ENCODE measurements at regions not wholly inside any gene's neighbourhood (a gene's known extent, or its start where the extent isn't known, plus 50 kb on each side); places are given as distances from the start of the nearest gene placed in this dataset.
A peak's percentile ranks its signal among the peaks of the same experiment; 100 is the strongest.
"Not testable (repeated sequence)": the region's sequence is repeated elsewhere in the genome, so short reads cannot be mapped to it uniquely, and the experiment has no call there.

- Histone ChIP-seq H3K27ac (ENCODE audit: low read depth in 1 of 2, low read length in 2 of 2) (no peak overlapping the region), H3K4me1 (ENCODE audit: control insufficient read depth in 1 of 2, insufficient read depth in 2 of 2, low read length in 2 of 2) (no peaks in the 10 kb centered on the region), H3K36me3 (ENCODE audit: control insufficient read depth in 1 of 2, insufficient read depth in 2 of 2, low read length in 1 of 2) (no peaks in the 10 kb centered on the region), H3K9me3 (ENCODE audit: control insufficient read depth, low read length) (no peaks in the 10 kb centered on the region), H3K4me3 (ENCODE audit: low read length in 2 of 2) (no peak overlapping the region), H3K27me3 (ENCODE audit: control insufficient read depth in 1 of 2, insufficient read depth in 2 of 2, low read length in 1 of 2) (no peaks in the 10 kb centered on the region)
- ATAC-seq (ENCODE audit: low FRiP score) (no peak), DNase-seq (no peak)
- intact Hi-C loops (cut with DNase I) = no loop called here
- 96 to 98% methylated on average over 1 of the region's 1 CpG for WGBS, 2 donors
These were observed 164.1 kb downstream of the HMHB1 start for GRCh38 chr5:143976055-143976454.

DNA sequence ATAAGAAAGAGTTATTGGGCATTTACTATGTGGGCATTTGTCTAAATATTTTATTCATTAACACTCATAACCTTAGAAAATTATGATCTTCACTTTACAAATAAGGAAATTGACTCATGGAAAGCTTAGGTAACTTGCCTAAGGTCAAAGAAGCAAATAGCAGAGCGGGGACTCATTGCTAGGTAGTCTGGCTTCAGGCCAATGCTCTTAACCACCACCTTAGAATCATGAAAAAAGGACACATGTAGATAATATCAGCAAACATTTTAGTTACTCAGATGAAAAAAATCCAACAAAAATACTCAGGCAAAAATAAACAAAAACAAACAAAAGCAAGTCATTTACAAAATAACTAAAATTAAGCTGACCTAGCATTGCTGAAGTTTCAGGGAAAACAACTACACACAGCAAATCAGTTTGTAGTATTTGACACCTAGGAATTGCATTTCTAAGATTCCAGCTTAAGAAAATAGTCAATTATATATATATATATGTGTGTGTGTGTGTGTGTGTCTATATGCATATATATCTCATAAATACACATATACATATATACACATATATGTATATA is 166.0 kb downstream of the HMHB1 start:
- H3K9me3 ChIP-seq (ENCODE audit: control insufficient read depth, low read length) = no peaks in the 10 kb centered on the region
- no peak overlapping the region for H3K4me3 ChIP-seq (ENCODE audit: low read length in 2 of 2)
- no peaks in the 10 kb centered on the region for H3K4me1 ChIP-seq (ENCODE audit: control insufficient read depth in 1 of 2, insufficient read depth in 2 of 2, low read length in 2 of 2)
- intact Hi-C loops (cut with DNase I) = no loop called here
- no peaks in the 10 kb centered on the region for H3K27me3 ChIP-seq (ENCODE audit: control insufficient read depth in 1 of 2, insufficient read depth in 2 of 2, low read length in 1 of 2)
- no peak for ATAC-seq (ENCODE audit: low FRiP score)
- WGBS, 2 donors = 67 to 99% methylated on average over 1 of the region's 1 CpG
- H3K36me3 ChIP-seq (ENCODE audit: control insufficient read depth in 1 of 2, insufficient read depth in 2 of 2, low read length in 1 of 2) = no peaks in the 10 kb centered on the region
- no peak overlapping the region for H3K27ac ChIP-seq (ENCODE audit: low read depth in 1 of 2, low read length in 2 of 2)
- no peak for DNase-seq

DNA sequence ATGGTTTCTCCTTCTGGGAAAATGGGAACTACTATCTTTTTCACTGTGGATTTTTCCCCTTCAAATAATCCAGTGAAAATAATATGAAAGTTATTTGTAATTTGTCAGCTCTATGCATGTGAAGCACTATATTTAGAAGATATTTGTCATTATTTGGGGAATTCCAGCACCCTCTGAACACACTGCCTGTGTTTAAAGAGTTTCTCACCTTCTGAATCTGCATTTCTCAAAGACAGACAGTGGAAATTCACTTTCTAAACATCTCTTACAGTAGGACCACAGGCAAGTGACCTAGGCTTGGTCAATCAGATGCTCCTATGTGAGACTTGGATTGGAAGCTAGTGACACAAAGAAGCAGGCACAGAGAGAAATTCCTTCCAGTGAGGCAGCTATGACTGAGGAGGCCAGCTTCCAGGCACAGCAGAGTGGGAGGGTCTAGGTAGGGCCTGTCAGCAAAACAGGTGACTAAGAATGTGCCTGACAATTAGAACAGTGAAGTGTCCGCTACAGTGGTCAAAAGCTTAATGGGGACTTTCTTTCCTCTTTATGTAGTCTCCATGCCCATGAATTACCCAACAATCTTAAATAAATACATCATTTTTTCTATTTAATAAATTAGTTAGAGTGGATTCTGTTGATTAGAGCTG is 167.2 kb downstream of the HMHB1 start:
- intact Hi-C loops (cut with DNase I) = no loop called here
- ATAC-seq (ENCODE audit: low FRiP score) = no peak
- H3K36me3 ChIP-seq (ENCODE audit: control insufficient read depth in 1 of 2, insufficient read depth in 2 of 2, low read length in 1 of 2) = no peaks in the 10 kb centered on the region
- H3K4me3 ChIP-seq (ENCODE audit: low read length in 2 of 2) = no peak overlapping the region
- no peaks in the 10 kb centered on the region for H3K9me3 ChIP-seq (ENCODE audit: control insufficient read depth, low read length)
- no peak overlapping the region for H3K27ac ChIP-seq (ENCODE audit: low read depth in 1 of 2, low read length in 2 of 2)
- peaks cover 0 to 1% of the 10 kb centered on the region in 2 donors for H3K4me1 ChIP-seq (ENCODE audit: control insufficient read depth in 1 of 2, insufficient read depth in 2 of 2, low read length in 2 of 2)
- DNase-seq = no peak
- H3K27me3 ChIP-seq (ENCODE audit: control insufficient read depth in 1 of 2, insufficient read depth in 2 of 2, low read length in 1 of 2) = no peaks in the 10 kb centered on the region
- WGBS, 2 donors = 100% methylated on average over 1 of the region's 1 CpG

- Histone ChIP-seq H3K27ac (ENCODE audit: low read depth in 1 of 2, low read length in 2 of 2) (no peak overlapping the region), H3K9me3 (ENCODE audit: control insufficient read depth, low read length) (no peaks in the 10 kb centered on the region), H3K36me3 (ENCODE audit: control insufficient read depth in 1 of 2, insufficient read depth in 2 of 2, low read length in 1 of 2) (no peaks in the 10 kb centered on the region), H3K4me3 (ENCODE audit: low read length in 2 of 2) (no peak overlapping the region), H3K4me1 (ENCODE audit: control insufficient read depth in 1 of 2, insufficient read depth in 2 of 2, low read length in 2 of 2) (peaks cover 0 to 1% of the 10 kb centered on the region in 2 donors), H3K27me3 (ENCODE audit: control insufficient read depth in 1 of 2, insufficient read depth in 2 of 2, low read length in 1 of 2) (no peaks in the 10 kb centered on the region)
- intact Hi-C loops (cut with DNase I) = no loop called here
- 82 to 85% methylated on average over 6 of the region's 6 CpGs for WGBS, 2 donors
- DNase-seq = no peak
- no peak for ATAC-seq (ENCODE audit: low FRiP score)
These were observed 168.5 kb downstream of the HMHB1 start for GRCh38 chr5:143980506-143980905.

GRCh38 chr5:143982957-143983356 is 171.0 kb downstream of the HMHB1 start:
- H3K4me1 ChIP-seq (ENCODE audit: control insufficient read depth in 1 of 2, insufficient read depth in 2 of 2, low read length in 2 of 2); H3K36me3 ChIP-seq (ENCODE audit: control insufficient read depth in 1 of 2, insufficient read depth in 2 of 2, low read length in 1 of 2); intact Hi-C loops (cut with DNase I); ATAC-seq (ENCODE audit: low FRiP score); DNase-seq; H3K27me3 ChIP-seq (ENCODE audit: control insufficient read depth in 1 of 2, insufficient read depth in 2 of 2, low read length in 1 of 2); H3K9me3 ChIP-seq (ENCODE audit: control insufficient read depth, low read length); H3K4me3 ChIP-seq (ENCODE audit: low read length in 2 of 2); H3K27ac ChIP-seq (ENCODE audit: low read depth in 1 of 2, low read length in 2 of 2): not testable (repeated sequence)
- WGBS, 2 donors = 90 to 91% methylated on average over 4 of the region's 4 CpGs

DNA sequence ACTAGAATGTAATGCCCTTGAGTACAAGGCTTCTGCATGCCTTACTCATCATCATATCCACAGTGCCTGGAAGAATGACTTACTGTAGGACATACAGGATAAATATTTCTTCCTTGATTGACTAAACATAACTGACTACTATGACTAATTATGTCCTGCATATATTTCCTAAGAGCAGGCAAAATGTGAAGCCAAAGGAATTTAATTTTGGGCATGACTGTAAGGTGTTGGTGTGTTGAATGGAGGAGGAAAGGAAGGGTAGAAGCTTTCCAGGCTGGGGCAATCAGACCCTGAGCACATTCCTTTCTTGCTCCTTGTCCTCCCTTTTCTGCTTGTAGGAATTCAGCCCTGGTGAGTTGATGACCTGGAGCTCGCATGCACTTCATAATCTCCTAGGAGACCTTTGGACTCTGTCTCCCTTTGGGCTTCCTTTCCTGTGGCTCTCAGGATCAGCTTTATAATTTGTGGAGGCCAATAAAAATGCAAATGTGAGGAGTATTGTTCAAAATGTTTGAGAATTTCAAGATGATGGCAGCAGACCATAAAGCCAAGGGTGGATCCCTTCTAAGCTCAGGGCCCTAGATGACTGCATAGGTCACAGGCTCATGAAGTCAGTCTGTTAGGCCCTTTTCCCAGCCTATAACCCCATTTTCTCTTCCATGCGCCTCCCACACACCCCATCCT is 174.0 kb downstream of the HMHB1 start:
- peaks cover 0 to 1% of the 10 kb centered on the region in 2 donors for H3K4me1 ChIP-seq (ENCODE audit: control insufficient read depth in 1 of 2, insufficient read depth in 2 of 2, low read length in 2 of 2)
- no peak overlapping the region for H3K4me3 ChIP-seq (ENCODE audit: low read length in 2 of 2)
- ATAC-seq (ENCODE audit: low FRiP score) = no peak
- no peaks in the 10 kb centered on the region for H3K36me3 ChIP-seq (ENCODE audit: control insufficient read depth in 1 of 2, insufficient read depth in 2 of 2, low read length in 1 of 2)
- no peak overlapping the region for H3K27ac ChIP-seq (ENCODE audit: low read depth in 1 of 2, low read length in 2 of 2)
- intact Hi-C loops (cut with DNase I) = no loop called here
- DNase-seq = no peak
- no peaks in the 10 kb centered on the region for H3K27me3 ChIP-seq (ENCODE audit: control insufficient read depth in 1 of 2, insufficient read depth in 2 of 2, low read length in 1 of 2)
- WGBS, 2 donors = 79 to 90% methylated on average over 2 of the region's 2 CpGs
- no peaks in the 10 kb centered on the region for H3K9me3 ChIP-seq (ENCODE audit: control insufficient read depth, low read length)

GRCh38 chr5:143986516-143987212 is 174.7 kb downstream of the HMHB1 start:
- H3K4me1 ChIP-seq (ENCODE audit: control insufficient read depth in 1 of 2, insufficient read depth in 2 of 2, low read length in 2 of 2) = peaks cover 0 to 1% of the 10 kb centered on the region in 2 donors
- DNase-seq (peak in 1 of 2 donors; percentile 41), ATAC-seq (ENCODE audit: low FRiP score) (peak; percentile 52)
- H3K27me3 ChIP-seq (ENCODE audit: control insufficient read depth in 1 of 2, insufficient read depth in 2 of 2, low read length in 1 of 2) = no peaks in the 10 kb centered on the region
- WGBS, 2 donors = 3 to 6% methylated on average over 6 of the region's 6 CpGs
- no peaks in the 10 kb centered on the region for H3K36me3 ChIP-seq (ENCODE audit: control insufficient read depth in 1 of 2, insufficient read depth in 2 of 2, low read length in 1 of 2)
- no peak overlapping the region for H3K27ac ChIP-seq (ENCODE audit: low read depth in 1 of 2, low read length in 2 of 2)
- no peak overlapping the region for H3K4me3 ChIP-seq (ENCODE audit: low read length in 2 of 2)
- intact Hi-C loops (cut with DNase I) = no loop called here
- no peaks in the 10 kb centered on the region for H3K9me3 ChIP-seq (ENCODE audit: control insufficient read depth, low read length)

DNA sequence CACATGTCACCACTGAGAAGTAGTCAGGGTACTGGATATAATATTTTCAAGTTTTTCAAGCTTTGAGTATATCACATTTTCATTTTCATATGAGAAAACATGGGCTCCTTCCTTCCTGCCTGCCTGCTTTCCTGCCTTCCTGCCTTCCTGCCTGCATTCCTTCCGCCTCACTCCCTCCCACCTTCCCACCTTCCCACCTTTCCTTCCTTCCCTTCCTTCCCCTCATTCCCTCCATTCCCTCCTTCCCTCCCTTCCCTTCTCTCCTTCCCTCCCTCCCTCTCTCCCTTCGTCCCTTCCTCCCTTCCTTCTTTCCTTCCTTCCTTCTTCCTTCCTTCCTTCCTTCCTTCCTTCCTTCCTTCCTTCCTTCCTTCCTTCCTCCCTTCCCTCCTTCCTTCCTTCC is 175.3 kb downstream of the HMHB1 start:
- H3K4me3 ChIP-seq (ENCODE audit: low read length in 2 of 2) = no peak overlapping the region
- ATAC-seq (ENCODE audit: low FRiP score) (no peak), DNase-seq (no peak)
- intact Hi-C loops (cut with DNase I) = no loop called here
- H3K27ac ChIP-seq (ENCODE audit: low read depth in 1 of 2, low read length in 2 of 2) = no peak overlapping the region
- 84 to 93% methylated on average over 2 of the region's 2 CpGs for WGBS, 2 donors
- no peaks in the 10 kb centered on the region for H3K36me3 ChIP-seq (ENCODE audit: control insufficient read depth in 1 of 2, insufficient read depth in 2 of 2, low read length in 1 of 2)
- H3K9me3 ChIP-seq (ENCODE audit: control insufficient read depth, low read length) = no peaks in the 10 kb centered on the region
- peaks cover 0 to 1% of the 10 kb centered on the region in 2 donors for H3K4me1 ChIP-seq (ENCODE audit: control insufficient read depth in 1 of 2, insufficient read depth in 2 of 2, low read length in 2 of 2)
- no peaks in the 10 kb centered on the region for H3K27me3 ChIP-seq (ENCODE audit: control insufficient read depth in 1 of 2, insufficient read depth in 2 of 2, low read length in 1 of 2)
